HUDEP-2 (cell line): ENCODE measurements at regions not wholly inside any gene's neighbourhood (a gene's known extent, or its start where the extent isn't known, plus 50 kb on each side); places are given as distances from the start of the nearest gene placed in this dataset.

ENCODE experiments used
- DNase-seq, 76 experiments: peaks; one replicate each; lab custom pipeline; 2025; ENCODE audit not compliant: unreplicated experiment in 76 of 76; lab: John Stamatoyannopoulos, UW

DNA sequence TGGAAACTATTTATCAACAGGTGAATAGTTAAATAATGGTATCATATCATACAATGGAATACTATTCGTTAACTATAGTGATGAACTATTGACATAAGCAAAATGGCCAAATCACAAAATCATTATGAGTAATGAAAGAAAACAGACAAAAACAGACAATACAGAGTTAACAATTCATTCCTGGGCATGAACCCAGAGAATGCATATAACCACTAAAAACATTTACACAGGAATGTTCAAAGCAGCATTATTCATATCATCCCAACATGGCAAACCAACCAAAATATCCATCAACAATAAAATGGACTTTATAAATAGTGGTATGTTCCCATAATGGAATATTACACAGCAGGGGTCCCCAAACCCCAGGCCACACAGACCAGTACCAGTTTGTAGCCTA, 131.2 kb upstream of the CYP1B1 start:
- no peak for DNase-seq

DNA sequence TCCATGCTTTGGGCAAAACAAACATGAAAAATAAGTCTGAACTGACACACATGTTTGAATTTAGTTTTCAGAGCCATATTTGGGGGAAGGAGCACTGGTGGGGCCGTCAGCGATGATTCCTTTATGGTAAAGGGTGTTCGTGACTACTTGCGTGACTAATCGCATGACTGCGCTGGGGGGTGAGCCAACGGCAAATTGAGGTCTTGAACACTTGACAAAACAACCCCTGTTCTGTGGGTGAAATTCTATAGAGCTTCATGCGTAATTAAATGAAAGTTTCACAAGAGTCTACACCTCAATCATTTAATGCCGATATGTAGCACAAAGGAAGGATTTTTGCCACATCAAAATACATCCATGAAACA, 127.5 kb upstream of the CYP1B1 start:
- no peak for DNase-seq

DNA sequence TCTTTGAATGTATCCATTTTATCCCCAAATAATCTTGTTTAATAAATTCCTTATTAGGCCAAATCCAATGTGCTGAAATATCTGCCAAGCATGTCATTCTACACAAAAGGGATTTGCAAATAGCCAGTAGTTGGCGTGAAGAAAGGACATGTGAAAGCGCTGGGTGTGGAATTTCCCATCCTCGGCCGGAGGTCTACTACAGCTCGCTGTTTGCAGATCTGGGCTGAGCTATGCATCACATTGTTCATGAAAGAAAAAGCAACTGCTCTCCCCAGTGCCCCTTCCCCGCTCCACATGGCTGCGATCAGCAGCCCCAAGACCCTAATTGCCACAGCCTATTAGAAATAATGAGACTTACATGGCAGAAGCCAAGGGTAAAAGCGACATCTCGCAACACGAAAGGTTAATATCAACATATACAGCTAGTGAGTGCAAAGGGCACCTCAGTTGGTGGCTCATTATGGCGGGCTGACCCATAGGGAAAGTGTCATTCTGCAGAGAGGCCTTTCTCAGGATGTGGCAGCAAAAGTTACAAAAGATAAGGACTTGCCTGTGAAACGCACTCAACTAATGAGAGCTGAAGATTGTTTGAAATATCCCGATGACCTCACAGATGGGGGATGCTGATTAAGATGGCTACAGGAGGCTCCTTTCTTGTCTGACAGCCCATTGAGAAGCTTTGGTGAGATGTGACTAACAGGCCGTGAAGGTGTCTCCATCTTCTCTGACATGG, 126.9 kb upstream of the CYP1B1 start:
- no peak for DNase-seq

GRCh38 chr2:38201784-38202183, 125.8 kb upstream of the CYP1B1 start:
- no peak for DNase-seq

- DNase-seq, result no peak
Observed at GRCh38 chr2:38200598-38200997, 124.6 kb upstream of the CYP1B1 start.

- DNase-seq, result no peak
Observed at GRCh38 chr2:38199127-38199526, 123.2 kb upstream of the CYP1B1 start.

DNA sequence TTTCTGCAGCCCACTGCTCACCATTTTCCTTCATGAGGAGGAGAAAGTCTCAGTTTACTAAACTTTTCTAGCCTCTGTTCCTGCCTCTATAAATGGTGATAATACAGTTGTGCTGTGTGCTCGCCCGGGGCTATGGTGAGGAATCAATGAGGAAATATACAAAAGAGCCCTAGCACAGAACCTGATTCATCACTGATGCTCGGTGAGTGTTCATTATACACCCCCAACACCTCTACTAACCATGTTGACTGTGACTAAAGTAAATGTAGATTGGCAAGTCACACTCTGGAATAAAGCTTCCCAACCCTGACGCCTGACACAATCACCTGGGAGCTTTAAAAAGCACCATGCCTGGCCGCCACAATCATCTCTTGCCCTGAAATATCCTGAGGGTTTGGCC, 118.8 kb upstream of the CYP1B1 start:
- no peak for DNase-seq

- DNase-seq, result no peak
Observed at GRCh38 chr2:38192976-38193375, 117.0 kb upstream of the CYP1B1 start.

DNA sequence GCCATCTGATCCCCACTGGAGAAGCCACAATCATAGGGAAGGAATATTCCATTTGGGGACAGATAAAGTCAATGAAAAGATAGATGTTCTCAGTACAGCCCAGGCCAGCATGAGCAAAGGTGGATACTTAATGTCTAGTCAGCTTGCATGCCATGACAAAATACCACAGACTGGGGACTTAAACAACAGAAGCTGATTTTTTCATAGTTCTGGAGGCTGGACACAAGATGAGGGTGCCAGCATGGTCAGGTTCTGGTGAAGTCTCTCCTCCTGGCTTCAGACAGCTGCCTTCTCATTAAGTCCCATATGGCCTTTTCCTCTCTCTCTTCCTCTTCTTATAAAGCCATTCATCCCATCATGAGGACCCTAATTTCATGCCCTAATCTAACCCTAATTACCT, 116.1 kb upstream of the CYP1B1 start:
- DNase-seq, result no peak

GRCh38 chr2:38191516-38191915, 115.6 kb upstream of the CYP1B1 start:
- no peak for DNase-seq

DNA sequence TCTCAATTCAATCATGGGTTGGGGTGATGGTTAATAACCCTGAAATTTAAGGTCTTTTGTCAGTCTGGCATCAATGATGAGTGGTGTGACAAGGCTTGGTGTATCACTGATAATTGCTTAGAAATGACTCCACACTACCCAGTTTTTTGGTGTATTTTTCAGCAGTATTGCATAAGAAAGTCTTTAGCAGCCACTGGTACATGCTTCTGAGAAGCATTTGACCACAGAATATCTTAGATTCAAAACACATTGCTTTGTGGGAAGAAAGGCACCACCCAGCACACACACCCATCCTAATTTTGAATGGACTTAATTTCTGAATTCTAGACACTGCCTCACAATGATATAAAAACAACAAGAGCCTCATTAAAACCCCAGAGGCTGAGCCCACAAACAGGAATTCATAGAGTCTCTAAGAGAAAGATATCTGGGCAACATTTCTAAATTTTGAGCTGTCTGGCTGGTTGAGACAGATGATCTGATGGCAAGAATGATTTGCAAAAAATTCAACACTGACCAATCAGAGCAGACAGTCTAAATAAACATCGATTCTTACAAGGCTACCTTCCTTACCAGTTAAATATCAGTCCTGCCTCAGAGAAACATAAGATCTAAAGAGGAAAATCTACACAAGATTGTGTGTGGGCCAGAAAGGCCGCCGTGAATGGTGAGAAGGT, 114.7 kb upstream of the CYP1B1 start:
- no peak for DNase-seq

DNA sequence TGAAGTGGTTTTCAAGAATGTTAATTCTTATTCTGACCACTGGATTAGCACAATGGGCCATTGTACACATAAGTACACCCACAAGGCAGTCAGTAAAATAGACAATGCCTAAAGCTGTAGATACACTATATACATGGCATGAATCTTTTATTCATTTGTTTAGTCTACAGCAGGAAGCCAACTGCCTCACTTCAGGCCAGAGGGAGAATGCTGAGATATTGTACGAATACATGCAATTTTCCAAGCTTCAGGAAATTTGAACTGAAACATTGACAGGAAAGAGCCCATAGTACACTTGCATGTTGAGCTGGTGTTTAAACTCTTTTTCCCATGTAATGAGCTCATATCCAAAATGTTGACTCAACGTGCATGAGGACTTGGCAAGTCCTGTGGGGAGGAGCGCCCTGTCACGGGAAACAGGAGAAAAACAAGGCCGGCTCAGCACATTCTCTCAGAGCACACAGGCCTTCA, 111.6 kb upstream of the CYP1B1 start:
- DNase-seq, result no peak

- no peak for DNase-seq
Observed at GRCh38 chr2:38185012-38185491, 109.1 kb upstream of the CYP1B1 start.

GRCh38 chr2:38182492-38183003, 106.6 kb upstream of the CYP1B1 start:
- DNase-seq, result no peak

- no peak for DNase-seq
Observed at GRCh38 chr2:38181806-38182491, 106.0 kb upstream of the CYP1B1 start.

- no peak for DNase-seq
Observed at GRCh38 chr2:38180754-38181153, 104.8 kb upstream of the CYP1B1 start.

DNA sequence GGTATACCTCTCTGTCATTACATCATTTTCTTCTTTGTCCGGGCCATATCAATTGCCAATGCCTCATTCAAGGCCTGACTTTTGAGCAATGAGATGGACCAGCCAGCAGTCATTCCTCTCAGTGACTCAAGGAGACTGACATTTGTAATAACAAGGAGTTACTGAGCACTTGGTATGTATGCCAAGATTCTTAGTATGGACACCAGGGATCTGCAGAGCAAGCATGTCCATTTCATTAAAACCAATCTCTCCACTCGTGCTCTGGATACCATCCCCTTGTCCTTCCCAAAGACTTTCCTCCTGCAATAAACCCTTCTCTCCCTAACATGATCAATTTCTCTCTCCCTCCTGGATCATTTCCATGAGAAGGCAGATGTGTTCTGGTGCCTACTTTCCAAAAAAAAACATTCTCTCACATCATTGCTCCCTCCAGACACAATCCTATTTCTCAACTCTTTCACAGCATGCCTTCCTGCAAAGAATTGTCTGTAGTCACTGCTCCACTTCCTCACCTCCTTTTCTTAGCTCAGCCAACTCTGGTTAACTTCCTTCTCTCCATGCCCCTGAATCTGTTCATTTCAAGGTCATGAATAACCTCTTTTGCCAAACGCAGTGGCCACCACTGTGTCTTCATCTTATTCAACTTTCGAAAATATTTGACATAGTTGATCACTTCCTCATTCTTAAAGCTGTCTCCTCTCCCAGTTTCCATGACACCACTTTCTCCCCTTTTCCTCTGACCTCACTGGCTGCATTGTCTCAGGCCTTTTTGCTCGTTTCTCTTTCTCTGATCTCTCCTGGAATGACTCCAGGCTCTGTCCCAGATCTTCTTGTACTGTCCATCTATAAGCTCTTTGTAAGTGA, 102.8 kb upstream of the CYP1B1 start:
- DNase-seq, result no peak

- no peak for DNase-seq
Observed at GRCh38 chr2:38178119-38178518, 102.2 kb upstream of the CYP1B1 start.

GRCh38 chr2:38176619-38177021, 100.7 kb upstream of the CYP1B1 start:
- DNase-seq, result no peak

DNA sequence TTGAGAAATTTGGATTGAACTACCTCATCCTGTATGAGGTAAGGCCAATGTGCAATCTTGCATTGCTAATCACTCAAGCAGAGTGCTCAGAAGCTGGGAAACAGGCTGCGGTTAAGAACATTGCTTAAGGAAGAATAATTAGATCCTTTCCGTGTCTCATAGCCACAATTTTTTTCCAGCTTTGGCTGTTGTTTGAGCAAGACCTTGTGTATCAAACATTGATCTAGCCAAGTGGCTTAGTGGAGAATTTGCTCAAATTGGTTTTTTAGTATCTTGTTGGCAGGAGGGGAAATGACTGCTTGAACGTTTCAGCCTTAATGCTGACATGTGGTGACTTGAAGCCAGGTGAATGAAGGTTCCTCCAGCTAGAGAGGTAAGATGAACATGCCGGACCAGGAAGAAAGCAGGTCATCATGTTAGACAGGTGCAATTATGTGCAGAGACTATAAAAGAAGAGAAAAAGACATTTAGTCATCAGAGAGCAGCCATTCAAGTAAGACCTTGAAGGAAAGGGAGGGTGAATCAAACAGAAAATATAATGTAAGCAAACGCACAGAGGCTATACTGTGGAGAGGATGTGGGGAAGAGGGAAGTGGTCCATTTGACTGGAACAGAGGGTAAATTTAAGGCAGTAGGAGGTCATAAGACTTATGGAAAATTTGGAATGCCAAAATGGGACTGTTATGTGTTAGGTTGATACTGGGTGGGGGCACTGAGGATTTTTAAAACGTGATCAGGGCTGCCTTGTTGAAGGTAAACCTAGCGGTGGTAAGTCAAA, 98.9 kb upstream of the CYP1B1 start:
- no peak for DNase-seq
